ENCODE measurements at regions not wholly inside any gene's neighbourhood (a gene's known extent, or its start where the extent isn't known, plus 50 kb on each side); places are given as distances from the start of the nearest gene placed in this dataset.

DNA sequence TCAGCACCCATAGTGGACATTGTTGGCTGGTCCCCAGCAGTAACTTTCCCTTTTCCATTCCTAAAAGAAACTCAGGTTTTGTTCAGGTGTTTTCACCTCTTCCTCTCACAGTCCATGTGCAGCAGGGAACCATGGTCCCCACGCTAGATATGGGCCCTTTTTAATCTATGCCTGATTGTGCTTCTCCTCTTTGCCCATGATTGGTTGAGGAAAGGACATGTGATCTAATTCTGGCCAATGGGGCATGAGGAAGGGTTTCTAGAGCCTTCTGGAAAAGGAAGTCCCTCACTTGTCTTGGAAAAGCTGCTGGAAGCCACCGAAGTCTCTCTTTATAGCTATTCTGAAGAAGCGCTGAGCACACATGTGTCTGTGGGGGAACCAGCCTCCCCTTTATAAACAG lies 330.7 kb downstream of the ACTR3B start:
- TF ChIP-seq RFX3 (CRISPR knock-in tag; IDR thresholded peaks at IDR 0.05) (no peak), ZBTB10 (CRISPR knock-in tag; IDR thresholded peaks at IDR 0.05; ENCODE audit: borderline replicate concordance) (no peak), ZSCAN30 (CRISPR knock-in tag; IDR thresholded peaks at IDR 0.05) (no peak), ZNF530 (CRISPR knock-in tag; IDR thresholded peaks at IDR 0.05; ENCODE audit: low read depth) (no peak), MLLT10 (CRISPR knock-in tag; IDR thresholded peaks at IDR 0.05) (no peak), ZNF331 (CRISPR knock-in tag; IDR thresholded peaks at IDR 0.05) (no peak), NR2F6 (IDR thresholded peaks at IDR 0.05) (no peak), NR2F6 (CRISPR knock-in tag; IDR thresholded peaks at IDR 0.05) (no peak), ZNF552 (CRISPR knock-in tag; IDR thresholded peaks at IDR 0.05; ENCODE audit: borderline replicate concordance) (no peak), KMT2A (CRISPR knock-in tag; IDR thresholded peaks at IDR 0.05) (no peak), ZNF510 (CRISPR knock-in tag; IDR thresholded peaks at IDR 0.05; ENCODE audit: low read depth) (no peak), CENPX (CRISPR knock-in tag; IDR thresholded peaks at IDR 0.05) (no peak)
- TF ChIP-seq, protein P1, sequence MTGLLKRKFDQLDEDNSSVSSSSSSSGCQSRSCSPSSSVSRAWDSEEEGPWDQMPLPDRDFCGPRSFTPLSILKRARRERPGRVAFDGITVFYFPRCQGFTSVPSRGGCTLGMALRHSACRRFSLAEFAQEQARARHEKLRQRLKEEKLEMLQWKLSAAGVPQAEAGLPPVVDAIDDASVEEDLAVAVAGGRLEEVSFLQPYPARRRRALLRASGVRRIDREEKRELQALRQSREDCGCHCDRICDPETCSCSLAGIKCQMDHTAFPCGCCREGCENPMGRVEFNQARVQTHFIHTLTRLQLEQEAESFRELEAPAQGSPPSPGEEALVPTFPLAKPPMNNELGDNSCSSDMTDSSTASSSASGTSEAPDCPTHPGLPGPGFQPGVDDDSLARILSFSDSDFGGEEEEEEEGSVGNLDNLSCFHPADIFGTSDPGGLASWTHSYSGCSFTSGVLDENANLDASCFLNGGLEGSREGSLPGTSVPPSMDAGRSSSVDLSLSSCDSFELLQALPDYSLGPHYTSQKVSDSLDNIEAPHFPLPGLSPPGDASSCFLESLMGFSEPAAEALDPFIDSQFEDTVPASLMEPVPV (CRISPR knock-in tag; IDR thresholded peaks at IDR 0.05): no peak
- H3K4me2 ChIP-seq (ENCODE audit: low read depth, low read length): no peak overlapping the region
- intact Hi-C loops (cut with micrococcal nuclease; ENCODE audit: unreplicated experiment) (no loop called here), in situ Hi-C loops (cut with HindIII; ENCODE audit: extremely low pct_ligation_motif_present, low pct_unique_long_range_greater_than_20kb) (no loop called here)
- H3K4me1 ChIP-seq (ENCODE audit: insufficient read depth, low read length): no peaks in the 10 kb centered on the region
- no peak overlapping the region for H3K27ac ChIP-seq (ENCODE audit: extremely low read length, insufficient read depth, low read length)
- no peak overlapping the region for H3K9ac ChIP-seq (ENCODE audit: insufficient read depth, low read depth, low read length)
- no peaks in the 10 kb centered on the region for H4K20me1 ChIP-seq (ENCODE audit: insufficient read depth, low read length)
- H3K27me3 ChIP-seq (ENCODE audit: control insufficient read depth in 1 of 2, insufficient read depth in 2 of 2, low read length in 2 of 2): peaks cover 0 to 21% of the 10 kb centered on the region in 2 experiments; a peak in 3 of 5 replicates
- ATAC-seq: no peak
- ChIA-PET CTCF (ENCODE audit: low intra/inter-chr PET ratio, low total read pairs) (no interaction called here), POLR2A (no interaction called here)
- H2AFZ ChIP-seq (ENCODE audit: low read length): no peak overlapping the region
- H3K36me3 ChIP-seq (replicated peaks in 1 of 2; ENCODE audit: control insufficient read depth in 1 of 2, insufficient read depth in 2 of 2, low read length in 2 of 2): no peaks in the 10 kb centered on the region
- WGBS (ENCODE audit: low lambda C conversion rate): 49% methylated on average over 3 of the region's 3 CpGs
- no peak overlapping the region for H3K4me3 ChIP-seq (replicated peaks in 1 of 3; ENCODE audit: insufficient read depth in 1 of 3, low read depth in 2 of 3, low read length in 3 of 3)
- no peak for DNase-seq (ENCODE audit: low spot score)
- no peak for FAIRE-seq
- no peaks in the 10 kb centered on the region for H3K9me3 ChIP-seq (ENCODE audit: low read length)
- BruUV-seq (replicated peaks): no TSS peak
- H3K79me2 ChIP-seq (ENCODE audit: insufficient read depth, low read length): no peaks in the 10 kb centered on the region
